Ishikawa (cell line): ENCODE measurements at regions not wholly inside any gene's neighbourhood (a gene's known extent, or its start where the extent isn't known, plus 50 kb on each side); places are given as distances from the start of the nearest gene placed in this dataset.

Experiments
- CEBPB ChIP-seq: IDR thresholded peaks from 2 replicates; pipeline ENCODE4 v1.6.1; 2012
- CREB1 ChIP-seq: IDR thresholded peaks from 2 replicates; pipeline ENCODE4 v1.6.1; 2012; ENCODE audit warnings: low read depth
- EGR1 ChIP-seq: IDR thresholded peaks from 2 replicates; pipeline ENCODE4 v1.6.1; 2012
- EP300 ChIP-seq: IDR thresholded peaks from 2 replicates; pipeline ENCODE4 v1.6.1; 2012; ENCODE audit warnings: borderline replicate concordance
- FOXM1 ChIP-seq: IDR thresholded peaks from 2 replicates; pipeline ENCODE4 v1.6.1; 2012; ENCODE audit warnings: low read depth, borderline replicate concordance
- MAX ChIP-seq: IDR thresholded peaks from 2 replicates; pipeline ENCODE4 v1.6.1; 2012
- NFIC ChIP-seq: IDR thresholded peaks from 2 replicates; pipeline ENCODE4 v1.6.1; 2012
- RAD21 ChIP-seq: IDR thresholded peaks from 2 replicates; pipeline ENCODE4 v1.6.1; 2012; ENCODE audit warnings: low read depth
- REST ChIP-seq: IDR thresholded peaks from 2 replicates; pipeline ENCODE4 v1.6.1; 2012; ENCODE audit warnings: low read depth, mild to moderate bottlenecking
- TAF1 ChIP-seq: IDR thresholded peaks from 2 replicates; pipeline ENCODE4 v1.6.1; 2012; ENCODE audit warnings: low read depth, mild to moderate bottlenecking
- TCF12 ChIP-seq: IDR thresholded peaks from 2 replicates; pipeline ENCODE4 v1.6.1; 2012; ENCODE audit warnings: low read depth
- TEAD4 ChIP-seq: IDR thresholded peaks from 2 replicates; pipeline ENCODE4 v1.6.1; 2012
- USF1 ChIP-seq: IDR thresholded peaks from 2 replicates; pipeline ENCODE4 v1.6.1; 2012
- YY1 ChIP-seq: IDR thresholded peaks from 2 replicates; pipeline ENCODE4 v1.6.1; 2012; ENCODE audit warnings: low read depth
- ZBTB7A ChIP-seq: IDR thresholded peaks from 2 replicates; pipeline ENCODE4 v1.6.1; 2012; ENCODE audit warnings: low read depth

- TF ChIP-seq ZBTB7A (no peak), TEAD4 (no peak), CEBPB (no peak), TCF12 (no peak), TAF1 (no peak), MAX (no peak), EGR1 (no peak), RAD21 (no peak)
Observed at GRCh38 chr18:27865431-27865830, 311.5 kb downstream of the CDH2 start.

- TF ChIP-seq TAF1 (no peak), ZBTB7A (no peak)
Observed at GRCh38 chr18:27863780-27864430, 313.0 kb downstream of the CDH2 start.

GRCh38 chr18:27862041-27862682 is 314.8 kb downstream of the CDH2 start:
- TF ChIP-seq USF1 (no peak), CREB1 (no peak), TCF12 (no peak), TEAD4 (no peak), ZBTB7A (no peak), MAX (no peak), TAF1 (no peak), RAD21 (no peak), YY1 (no peak), FOXM1 (no peak), NFIC (no peak), EGR1 (no peak), REST (no peak), CEBPB (no peak), EP300 (no peak)

GRCh38 chr18:27861539-27861938 is 315.4 kb downstream of the CDH2 start:
- TF ChIP-seq EGR1: no peak
- no peak for TF ChIP-seq TAF1
- TF ChIP-seq USF1: no peak
- peak; percentile 65; the same call in 1 of the 2 replicates for TF ChIP-seq FOXM1
- TF ChIP-seq RAD21: peak; percentile 9; the same call in 1 of the 2 replicates
- TF ChIP-seq EP300: peak; percentile 85
- TF ChIP-seq REST: no peak
- TF ChIP-seq TEAD4: peak; percentile 77
- TF ChIP-seq CEBPB: 0 out of 2 replicates have a peak, but pooled peaks have one; percentile 8
- TF ChIP-seq TCF12: peak; percentile 90
- TF ChIP-seq NFIC: peak; percentile 79
- TF ChIP-seq CREB1: no peak
- TF ChIP-seq ZBTB7A: no peak
- no peak for TF ChIP-seq YY1
- peak; percentile 42; the same call in 1 of the 2 replicates for TF ChIP-seq MAX

- TF ChIP-seq MAX (peak; percentile 28), YY1 (no peak), USF1 (no peak), TEAD4 (0 out of 2 replicates have a peak, but pooled peaks have one; percentile 15), RAD21 (peak; percentile 3; the same call in 1 of the 2 replicates), EGR1 (no peak), EP300 (no peak)
Observed at GRCh38 chr18:27860701-27861107, 316.2 kb downstream of the CDH2 start.
